ENCODE measurements at regions not wholly inside any gene's neighbourhood (a gene's known extent, or its start where the extent isn't known, plus 50 kb on each side); places are given as distances from the start of the nearest gene placed in this dataset.

- no peak for DNase-seq (ENCODE audit: low spot score)
- H3K4me3 Mint-ChIP-seq: no peak overlapping the region
- H3K4me1 Mint-ChIP-seq (ENCODE audit: low read depth): no peaks in the 10 kb centered on the region
- intact Hi-C loops (cut with micrococcal nuclease): loop anchor here (5.0 kb wide), 1 partner anchor 187 kb away; no protein-coding TSS in a partner anchor
- H3K9me3 Mint-ChIP-seq: no peaks in the 10 kb centered on the region
- no peaks in the 10 kb centered on the region for H3K36me3 Mint-ChIP-seq (ENCODE audit: low read depth)
- no peaks in the 10 kb centered on the region for H3K27me3 Mint-ChIP-seq (ENCODE audit: insufficient read depth)
- no peak overlapping the region for H3K27ac Mint-ChIP-seq
Observed at GRCh38 chr9:107155244-107155817, 127.7 kb upstream of the RAD23B start.

- Mint-ChIP-seq H3K4me3 (no peak overlapping the region), H3K27me3 (ENCODE audit: insufficient read depth) (peaks cover 3% of the 10 kb centered on the region), H3K36me3 (ENCODE audit: low read depth) (no peaks in the 10 kb centered on the region), H3K4me1 (ENCODE audit: low read depth) (no peaks in the 10 kb centered on the region), H3K9me3 (no peaks in the 10 kb centered on the region), H3K27ac (no peak overlapping the region)
- no peak for DNase-seq (ENCODE audit: low spot score)
- intact Hi-C loops (cut with micrococcal nuclease): loop anchor here (5.0 kb wide), 1 partner anchor 184 kb away; no protein-coding TSS in a partner anchor
Observed at GRCh38 chr9:107158321-107158720, 124.8 kb upstream of the RAD23B start.

GRCh38 chr9:107161338-107161737, 121.7 kb upstream of the RAD23B start:
- no peak for DNase-seq (ENCODE audit: low spot score)
- no peak overlapping the region for H3K27ac Mint-ChIP-seq
- H3K27me3 Mint-ChIP-seq (ENCODE audit: insufficient read depth): peaks cover 3% of the 10 kb centered on the region
- no peaks in the 10 kb centered on the region for H3K36me3 Mint-ChIP-seq (ENCODE audit: low read depth)
- H3K9me3 Mint-ChIP-seq: no peaks in the 10 kb centered on the region
- H3K4me3 Mint-ChIP-seq: no peak overlapping the region
- H3K4me1 Mint-ChIP-seq (ENCODE audit: low read depth): no peaks in the 10 kb centered on the region
- intact Hi-C loops (cut with micrococcal nuclease): no loop called here

- H3K27me3 Mint-ChIP-seq (ENCODE audit: insufficient read depth): peaks cover 3% of the 10 kb centered on the region
- intact Hi-C loops (cut with micrococcal nuclease): no loop called here
- H3K36me3 Mint-ChIP-seq (ENCODE audit: low read depth): no peaks in the 10 kb centered on the region
- no peak overlapping the region for H3K27ac Mint-ChIP-seq
- H3K9me3 Mint-ChIP-seq: no peaks in the 10 kb centered on the region
- no peaks in the 10 kb centered on the region for H3K4me1 Mint-ChIP-seq (ENCODE audit: low read depth)
- no peak for DNase-seq (ENCODE audit: low spot score)
- no peak overlapping the region for H3K4me3 Mint-ChIP-seq
Observed at GRCh38 chr9:107163370-107163769, 119.7 kb upstream of the RAD23B start.

GRCh38 chr9:107169796-107170195, 113.3 kb upstream of the RAD23B start:
- H3K36me3 Mint-ChIP-seq (ENCODE audit: low read depth): no peaks in the 10 kb centered on the region
- no peak overlapping the region for H3K27ac Mint-ChIP-seq
- H3K4me1 Mint-ChIP-seq (ENCODE audit: low read depth): peaks cover 29% of the 10 kb centered on the region
- no peaks in the 10 kb centered on the region for H3K9me3 Mint-ChIP-seq
- H3K4me3 Mint-ChIP-seq: no peak overlapping the region
- H3K27me3 Mint-ChIP-seq (ENCODE audit: insufficient read depth): no peaks in the 10 kb centered on the region
- no peak for DNase-seq (ENCODE audit: low spot score)
- intact Hi-C loops (cut with micrococcal nuclease): loop anchor here (5.0 kb wide), 3 partner anchors 173 to 1287 kb away; no protein-coding TSS in a partner anchor

GRCh38 chr9:107170801-107171200, 112.3 kb upstream of the RAD23B start:
- no peak for DNase-seq (ENCODE audit: low spot score)
- no peaks in the 10 kb centered on the region for H3K27me3 Mint-ChIP-seq (ENCODE audit: insufficient read depth)
- no peak overlapping the region for H3K4me3 Mint-ChIP-seq
- no peaks in the 10 kb centered on the region for H3K36me3 Mint-ChIP-seq (ENCODE audit: low read depth)
- H3K9me3 Mint-ChIP-seq: no peaks in the 10 kb centered on the region
- H3K4me1 Mint-ChIP-seq (ENCODE audit: low read depth): peaks cover 29% of the 10 kb centered on the region
- intact Hi-C loops (cut with micrococcal nuclease): loop anchor here (5.0 kb wide), 3 partner anchors 172 to 1288 kb away; no protein-coding TSS in a partner anchor
- no peak overlapping the region for H3K27ac Mint-ChIP-seq

GRCh38 chr9:107172160-107172978, 110.7 kb upstream of the RAD23B start:
- Mint-ChIP-seq H3K9me3 (no peaks in the 10 kb centered on the region), H3K4me3 (no peak overlapping the region), H3K4me1 (ENCODE audit: low read depth) (peaks cover 29% of the 10 kb centered on the region), H3K27ac (peak overlapping the region; percentile 31), H3K27me3 (ENCODE audit: insufficient read depth) (no peaks in the 10 kb centered on the region), H3K36me3 (ENCODE audit: low read depth) (no peaks in the 10 kb centered on the region)
- DNase-seq (ENCODE audit: low spot score): peak; percentile 41
- intact Hi-C loops (cut with micrococcal nuclease): loop anchor here (1.0 to 5.0 kb wide), 6 partner anchors 35 to 1330 kb away; no protein-coding TSS in a partner anchor

- no peak overlapping the region for H3K4me3 Mint-ChIP-seq
- H3K27ac Mint-ChIP-seq: peak overlapping the region; percentile 31
- intact Hi-C loops (cut with micrococcal nuclease): loop anchor here (1.0 to 5.0 kb wide), 7 partner anchors 36 to 1331 kb away; no protein-coding TSS in a partner anchor
- peaks cover 2% of the 10 kb centered on the region for H3K27me3 Mint-ChIP-seq (ENCODE audit: insufficient read depth)
- H3K36me3 Mint-ChIP-seq (ENCODE audit: low read depth): no peaks in the 10 kb centered on the region
- no peak for DNase-seq (ENCODE audit: low spot score)
- H3K4me1 Mint-ChIP-seq (ENCODE audit: low read depth): peaks cover 29% of the 10 kb centered on the region
- H3K9me3 Mint-ChIP-seq: no peaks in the 10 kb centered on the region
Observed at GRCh38 chr9:107172979-107173347, 110.1 kb upstream of the RAD23B start.

GRCh38 chr9:107173422-107174180, 109.5 kb upstream of the RAD23B start:
- intact Hi-C loops (cut with micrococcal nuclease): loop anchor here (1.0 to 5.0 kb wide), 6 partner anchors 40 to 1291 kb away; no protein-coding TSS in a partner anchor
- Mint-ChIP-seq H3K36me3 (ENCODE audit: low read depth) (no peaks in the 10 kb centered on the region), H3K4me3 (no peak overlapping the region), H3K27ac (peak overlapping the region; percentile 3), H3K9me3 (no peaks in the 10 kb centered on the region), H3K27me3 (ENCODE audit: insufficient read depth) (peaks cover 2% of the 10 kb centered on the region), H3K4me1 (ENCODE audit: low read depth) (peaks cover 29% of the 10 kb centered on the region)
- no peak for DNase-seq (ENCODE audit: low spot score)

- Mint-ChIP-seq H3K4me3 (no peak overlapping the region), H3K27me3 (ENCODE audit: insufficient read depth) (peaks cover 6% of the 10 kb centered on the region), H3K36me3 (ENCODE audit: low read depth) (no peaks in the 10 kb centered on the region), H3K4me1 (ENCODE audit: low read depth) (peaks cover 29% of the 10 kb centered on the region), H3K27ac (no peak overlapping the region), H3K9me3 (no peaks in the 10 kb centered on the region)
- no peak for DNase-seq (ENCODE audit: low spot score)
- intact Hi-C loops (cut with micrococcal nuclease): loop anchor here (1.0 to 5.0 kb wide), 4 partner anchors 108 to 1292 kb away; no protein-coding TSS in a partner anchor
Observed at GRCh38 chr9:107174441-107174840, 108.6 kb upstream of the RAD23B start.

- no peaks in the 10 kb centered on the region for H3K36me3 Mint-ChIP-seq (ENCODE audit: low read depth)
- DNase-seq (ENCODE audit: low spot score): no peak
- H3K4me1 Mint-ChIP-seq (ENCODE audit: low read depth): peaks cover 29% of the 10 kb centered on the region
- no peak overlapping the region for H3K4me3 Mint-ChIP-seq
- H3K27me3 Mint-ChIP-seq (ENCODE audit: insufficient read depth): peaks cover 6% of the 10 kb centered on the region
- no peak overlapping the region for H3K27ac Mint-ChIP-seq
- intact Hi-C loops (cut with micrococcal nuclease): no loop called here
- H3K9me3 Mint-ChIP-seq: no peaks in the 10 kb centered on the region
Observed at GRCh38 chr9:107175041-107175440, 108.0 kb upstream of the RAD23B start.

GRCh38 chr9:107175816-107176435, 107.2 kb upstream of the RAD23B start:
- intact Hi-C loops (cut with micrococcal nuclease): no loop called here
- H3K4me3 Mint-ChIP-seq: no peak overlapping the region
- peaks cover 29% of the 10 kb centered on the region for H3K4me1 Mint-ChIP-seq (ENCODE audit: low read depth)
- peaks cover 6% of the 10 kb centered on the region for H3K27me3 Mint-ChIP-seq (ENCODE audit: insufficient read depth)
- no peaks in the 10 kb centered on the region for H3K9me3 Mint-ChIP-seq
- DNase-seq (ENCODE audit: low spot score): no peak
- H3K36me3 Mint-ChIP-seq (ENCODE audit: low read depth): no peaks in the 10 kb centered on the region
- no peak overlapping the region for H3K27ac Mint-ChIP-seq
